H54 (cell line): ENCODE measurements at regions not wholly inside any gene's neighbourhood (a gene's known extent, or its start where the extent isn't known, plus 50 kb on each side); places are given as distances from the start of the nearest gene placed in this dataset.

ENCODE experiments used
- DNase-seq: peaks from one replicate; pipeline ENCODE4 v3.0.0; 2011; ENCODE audit warnings: low spot score, mixed read lengths; ENCODE audit not compliant: insufficient read length
- FAIRE-seq: peaks from 3 replicates; lab custom pipeline; 2011; peaks lifted over from hg19 to GRCh38; lab: Jason Lieb, UNC
- POLR2A ChIP-seq: IDR thresholded peaks from 2 replicates; pipeline ENCODE4 v1.6.1; 2011; ENCODE audit warnings: low read depth, mild to moderate bottlenecking, low read length

GRCh38 chr2:121969766-121970639 lies 214.6 kb downstream of the TSN start:
- no peak for TF ChIP-seq POLR2A
- no peak for FAIRE-seq
- DNase-seq = no peak

- FAIRE-seq = no peak
Measured at GRCh38 chr2:121972203-121972602, 216.8 kb downstream of the TSN start.

GRCh38 chr2:121974897-121975661 lies 219.6 kb downstream of the TSN start:
- no peak for TF ChIP-seq POLR2A
- peak; percentile 20 for FAIRE-seq
- peak; percentile 52 for DNase-seq

More at GRCh38 chr2:121972203-121972602, 216.8 kb downstream of the TSN start:
- TF ChIP-seq POLR2A = no peak
- no peak for DNase-seq

- FAIRE-seq (no peak), DNase-seq (no peak)
- TF ChIP-seq POLR2A = no peak
Measured at GRCh38 chr2:121976926-121977325, 221.5 kb downstream of the TSN start.

- no peak for FAIRE-seq
- TF ChIP-seq POLR2A = no peak
- no peak for DNase-seq
Measured at GRCh38 chr2:121977326-121977725, 221.9 kb downstream of the TSN start.

DNA sequence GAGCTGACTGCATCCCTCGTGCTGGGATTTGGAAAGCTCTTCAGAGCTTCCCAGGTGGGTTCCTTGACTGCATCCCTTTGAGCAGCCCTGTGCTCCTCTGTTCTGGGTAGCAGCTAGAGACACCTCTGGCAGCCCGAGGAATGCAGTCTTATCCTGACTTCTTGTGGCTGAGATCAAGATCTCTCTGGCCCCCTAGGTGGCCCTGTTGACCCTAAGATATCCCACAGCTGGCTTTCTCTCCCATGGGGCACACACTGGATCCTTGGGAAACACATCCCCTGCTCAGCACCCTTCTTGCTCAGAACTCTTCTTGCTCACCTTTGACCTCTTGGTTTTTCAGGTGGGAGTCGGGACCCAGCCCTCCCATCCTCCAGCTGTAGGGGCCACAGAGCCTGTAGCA lies 237.2 kb downstream of the TSN start:
- no peak for FAIRE-seq
- DNase-seq = no peak
- TF ChIP-seq POLR2A = no peak

- DNase-seq (no peak), FAIRE-seq (no peak)
- no peak for TF ChIP-seq POLR2A
Measured at GRCh38 chr2:121993682-121994081, 238.2 kb downstream of the TSN start.

- DNase-seq (no peak), FAIRE-seq (no peak)
- TF ChIP-seq POLR2A = no peak
Measured at GRCh38 chr2:121994238-121995206, 239.1 kb downstream of the TSN start.

DNA sequence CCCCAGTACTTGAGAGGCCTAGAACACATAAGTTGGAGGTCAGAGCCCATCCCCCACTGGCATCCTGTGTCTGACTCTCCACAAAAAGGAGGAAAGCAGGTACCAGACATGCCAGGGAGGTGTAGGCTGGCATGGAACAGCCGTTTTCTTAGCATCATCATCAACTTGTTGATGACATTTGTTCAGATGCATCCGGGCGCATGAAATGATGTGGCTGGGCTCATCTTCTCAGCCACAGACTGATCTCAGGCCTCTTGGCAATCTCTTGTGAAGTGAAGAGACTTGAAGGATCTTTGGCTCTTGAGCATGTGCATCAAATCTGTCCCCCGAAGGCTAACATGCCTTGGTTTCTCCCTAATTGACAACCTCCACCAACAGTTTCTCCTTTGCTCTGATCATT lies 243.3 kb downstream of the TSN start:
- TF ChIP-seq POLR2A = no peak
- no peak for FAIRE-seq
- no peak for DNase-seq

DNA sequence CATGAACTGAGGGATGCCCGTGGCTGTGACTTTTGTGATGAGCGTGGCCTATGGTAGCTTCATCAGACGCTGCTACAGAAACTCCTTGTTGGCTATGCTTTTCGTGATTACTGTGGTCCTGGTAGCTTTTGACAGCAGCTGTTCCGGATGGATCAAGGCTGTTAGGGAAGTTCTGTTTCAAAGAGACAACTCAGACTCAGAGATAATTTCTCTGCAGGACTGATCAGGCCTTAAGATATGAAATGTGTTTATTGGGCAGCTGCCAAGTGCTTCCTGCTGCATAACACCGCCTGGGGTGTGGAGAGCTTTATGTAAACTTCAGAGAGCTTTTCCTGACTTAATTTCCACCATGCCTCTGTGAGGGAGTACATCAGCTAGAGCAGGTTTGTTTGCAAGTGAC lies 243.8 kb downstream of the TSN start:
- no peak for TF ChIP-seq POLR2A
- DNase-seq (no peak), FAIRE-seq (no peak)

- no peak for TF ChIP-seq POLR2A
- no peak for FAIRE-seq
Measured at GRCh38 chr2:122000556-122001340, 245.3 kb downstream of the TSN start.

GRCh38 chr2:122001441-122001874 lies 246.0 kb downstream of the TSN start:
- FAIRE-seq (no peak), DNase-seq (no peak)
- TF ChIP-seq POLR2A = no peak

More at GRCh38 chr2:122000556-122001340, 245.3 kb downstream of the TSN start:
- DNase-seq = no peak
